HG02870 (cell line): ENCODE measurements at regions not wholly inside any gene's neighbourhood (a gene's known extent, or its start where the extent isn't known, plus 50 kb on each side); places are given as distances from the start of the nearest gene placed in this dataset.

Experiments
- ATAC-seq: cut with Tn5 transposase; IDR thresholded peaks from one replicate; pipeline ENCODE4 v1.9.1; 2021; ENCODE audit warnings: mild to moderate bottlenecking, moderate library complexity; ENCODE audit not compliant: unreplicated experiment

DNA sequence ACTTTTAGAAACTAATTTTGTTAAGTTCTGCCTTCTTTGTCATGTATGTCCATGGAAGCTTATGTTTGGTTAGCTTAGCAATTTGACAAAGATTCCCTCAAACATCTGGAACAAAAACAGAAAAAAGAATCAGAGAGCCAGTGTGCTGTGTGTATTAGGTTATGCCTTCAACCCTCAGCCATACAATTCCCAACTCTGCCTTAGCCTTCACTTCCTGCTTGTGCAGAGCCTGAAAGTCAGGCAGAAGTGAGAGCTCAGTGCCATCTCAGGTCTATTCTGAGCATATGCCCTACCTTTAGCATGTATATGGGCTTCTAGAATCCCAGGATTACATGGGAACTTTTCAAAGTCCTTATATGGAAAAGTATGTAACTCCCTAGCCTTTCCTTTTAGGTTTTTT lies 58.2 kb upstream of the STOX2 start:
- no peak for ATAC-seq

DNA sequence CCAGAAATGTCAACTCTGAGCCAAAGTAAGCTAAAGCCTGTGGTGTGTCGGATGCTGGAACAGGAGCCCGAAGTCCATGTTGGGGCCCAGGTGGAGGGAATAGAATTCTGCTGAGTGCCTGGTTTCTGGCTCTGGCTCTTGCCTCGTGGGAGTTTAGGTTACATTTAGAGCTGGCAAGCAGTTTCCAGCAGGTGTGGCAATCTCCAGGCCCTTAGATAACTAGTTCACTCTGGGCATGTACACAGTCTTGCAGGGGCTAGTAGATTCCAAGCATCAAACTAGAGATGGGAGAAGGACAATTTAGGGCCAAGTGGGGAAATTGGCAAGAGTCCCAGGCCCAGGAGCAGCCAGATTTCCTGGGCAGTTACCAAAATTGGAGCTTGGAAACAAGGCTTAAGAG lies 56.3 kb upstream of the STOX2 start:
- no peak for ATAC-seq

DNA sequence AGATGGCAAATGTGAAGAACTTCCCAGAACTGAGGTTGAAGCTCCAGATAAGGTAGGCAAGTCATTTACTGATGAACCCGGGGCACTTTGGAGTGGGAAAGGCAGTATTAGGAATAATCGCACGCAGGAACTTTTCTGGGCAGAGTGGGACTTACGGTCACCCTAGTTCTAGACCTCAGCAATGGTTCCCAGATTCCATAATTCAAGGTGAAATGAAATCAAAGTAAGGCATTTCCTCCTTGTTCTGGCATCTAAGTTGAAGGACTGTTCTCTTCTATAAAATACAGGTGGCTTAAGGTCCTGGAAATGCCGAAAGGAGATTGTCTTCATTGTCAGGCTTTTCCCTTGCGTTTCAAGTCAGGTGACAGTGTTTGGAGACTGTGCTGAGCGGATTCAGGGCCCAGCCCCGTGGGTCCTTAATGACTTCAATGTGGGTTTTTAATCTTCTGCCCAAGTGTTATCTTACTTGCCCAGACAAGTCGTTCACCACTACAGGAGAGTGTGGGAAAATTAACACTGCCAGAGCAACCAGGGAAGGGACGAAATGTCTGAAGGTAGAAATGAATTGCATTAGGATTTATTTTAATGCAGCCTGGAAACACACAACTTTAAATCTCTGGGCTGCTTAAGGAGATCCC lies 52.1 kb upstream of the STOX2 start:
- no peak for ATAC-seq

DNA sequence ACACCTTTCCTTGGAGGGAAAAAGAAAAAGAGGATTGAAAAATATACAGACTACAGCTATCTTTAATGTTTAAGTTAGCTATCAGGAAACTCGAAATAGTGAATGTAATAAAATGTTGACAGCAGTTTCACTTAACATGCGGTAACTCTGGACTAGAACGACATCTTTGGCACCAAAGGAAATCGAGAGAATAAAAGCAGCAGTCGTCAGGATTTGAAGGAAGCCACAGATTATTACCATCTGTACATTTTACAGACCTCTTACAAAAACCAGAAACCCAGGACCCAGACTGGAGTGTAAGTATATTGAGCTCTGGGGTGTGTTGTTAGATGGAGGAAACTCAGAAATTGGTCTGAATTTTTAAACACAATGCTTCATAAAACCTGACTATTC lies 51.6 kb upstream of the STOX2 start:
- ATAC-seq = no peak
